GM23338 (cell line): ENCODE measurements at regions not wholly inside any gene's neighbourhood (a gene's known extent, or its start where the extent isn't known, plus 50 kb on each side); places are given as distances from the start of the nearest gene placed in this dataset.

Experiments
- ATAC-seq: fragments of 200-7000 bp; cut with Tn5 transposase; 3 replicates; pipeline ENCODE4 v1.9.1; 2020
- DNase-seq: peaks from one replicate; pipeline ENCODE4 v3.0.0-alpha.2; 2015; ENCODE audit warnings: low spot score
- H2AFZ ChIP-seq: fragments of 200-600 bp; sonication (generic); 2 replicates; pipeline ENCODE4 v1.8.0; 2016; ENCODE audit warnings: antibody characterized with exemption, mild to moderate bottlenecking, moderate library complexity
- H3F3A ChIP-seq: fragments of 200-600 bp; sonication (generic); replicated peaks from 2 replicates; pipeline ENCODE4 v1.8.0; 2017; ENCODE audit warnings: antibody characterized with exemption, mixed run types, low read depth
- H3K27ac ChIP-seq: fragments of 200-600 bp; sonication (generic); 2 replicates; pipeline ENCODE4 v1.6.1; 2016; ENCODE audit warnings: low read depth
- H3K27me3 ChIP-seq: fragments of 200-600 bp; sonication (generic); 2 replicates; pipeline ENCODE4 v1.8.0; 2016; ENCODE audit warnings: mild to moderate bottlenecking, mixed run types, moderate library complexity; ENCODE audit not compliant: insufficient read depth
- H3K36me3 ChIP-seq: fragments of 200-600 bp; sonication (generic); 2 replicates; pipeline ENCODE4 v1.8.0; 2016; ENCODE audit warnings: mild to moderate bottlenecking; ENCODE audit not compliant: insufficient read depth
- H3K4me1 ChIP-seq: fragments of 200-600 bp; sonication (generic); 2 replicates; pipeline ENCODE4 v1.8.0; 2016; ENCODE audit warnings: mild to moderate bottlenecking, moderate library complexity; ENCODE audit not compliant: insufficient read depth
- H3K4me2 ChIP-seq: fragments of 200-600 bp; sonication (generic); 2 replicates; pipeline ENCODE4 v1.7.1; 2017; ENCODE audit warnings: mixed run types
- H3K4me3 ChIP-seq: fragments of 200-600 bp; sonication (generic); 2 replicates; pipeline ENCODE4 v1.6.1; 2016; ENCODE audit warnings: mixed run types
- H3K79me2 ChIP-seq: fragments of 200-600 bp; sonication (generic); replicated peaks from 2 replicates; pipeline ENCODE4 v1.8.0; 2017; ENCODE audit warnings: mild to moderate bottlenecking; ENCODE audit not compliant: insufficient read depth
- H3K9me2 ChIP-seq: fragments of 200-600 bp; sonication (generic); 2 replicates; pipeline ENCODE4 v1.8.0; 2017; ENCODE audit not compliant: insufficient read depth
- H4K20me1 ChIP-seq: fragments of 200-600 bp; sonication (generic); replicated peaks from 2 replicates; pipeline ENCODE4 v1.8.0; 2017; ENCODE audit warnings: mild to moderate bottlenecking; ENCODE audit not compliant: insufficient read depth
- H3K27ac Mint-ChIP-seq: 2 replicates; pipeline ENCODE4 v1.8.0; 2020; ENCODE audit warnings: inconsistent platforms, mild to moderate bottlenecking, moderate library complexity, mixed read lengths
- H3K27me3 Mint-ChIP-seq: 3 replicates; pipeline ENCODE4 v1.8.0; 2022; ENCODE audit warnings: low read depth, mild to moderate bottlenecking, moderate library complexity, mixed read lengths, inconsistent platforms; ENCODE audit not compliant: insufficient read depth, poor library complexity
- H3K36me3 Mint-ChIP-seq: 3 replicates; pipeline ENCODE4 v1.8.0; 2021; ENCODE audit warnings: low read depth, mild to moderate bottlenecking, inconsistent platforms, moderate library complexity, mixed read lengths
- H3K4me1 Mint-ChIP-seq: 3 replicates; pipeline ENCODE4 v1.8.0; 2020; ENCODE audit warnings: mild to moderate bottlenecking, inconsistent platforms, mixed read lengths
- H3K4me3 Mint-ChIP-seq: 3 replicates; pipeline ENCODE4 v1.8.0; 2021; ENCODE audit warnings: moderate library complexity, mild to moderate bottlenecking, inconsistent platforms, mixed read lengths
- H3K9me3 Mint-ChIP-seq: 3 replicates; pipeline ENCODE4 v1.8.0; 2020; ENCODE audit warnings: moderate library complexity, mild to moderate bottlenecking, inconsistent platforms, mixed read lengths
- CREB1 ChIP-seq: fragments of 250-450 bp; sonication (Bioruptor Pico); IDR thresholded peaks from 2 replicates; pipeline ENCODE4 v1.5.0; 2020; ENCODE audit warnings: low read depth, mild to moderate bottlenecking, moderate library complexity
- ETS1 ChIP-seq: IDR thresholded peaks from 2 replicates; pipeline ENCODE4 v1.6.1; 2016; ENCODE audit warnings: antibody characterized with exemption
- EZH2 ChIP-seq: fragments of 200-600 bp; sonication (generic); IDR thresholded peaks from one replicate; pipeline ENCODE4 v1.8.0; 2017; ENCODE audit warnings: antibody characterized with exemption, mild to moderate bottlenecking, low read depth; ENCODE audit not compliant: unreplicated experiment
- EZH2phosphoT487 ChIP-seq: fragments of 200-600 bp; sonication (generic); IDR thresholded peaks from one replicate; pipeline ENCODE4 v1.8.1; 2018; ENCODE audit warnings: antibody characterized with exemption; ENCODE audit not compliant: unreplicated experiment
- JUNB ChIP-seq: IDR thresholded peaks from one replicate; pipeline ENCODE4 v1.6.1; 2016; ENCODE audit warnings: antibody characterized with exemption; ENCODE audit not compliant: unreplicated experiment
- POLR2AphosphoS5 ChIP-seq: IDR thresholded peaks from 2 replicates; pipeline ENCODE4 v1.6.1; 2016; ENCODE audit warnings: antibody characterized with exemption, low read depth
- STAT1 ChIP-seq: IDR thresholded peaks from one replicate; pipeline ENCODE4 v1.6.1; 2016; ENCODE audit warnings: antibody characterized with exemption; ENCODE audit not compliant: unreplicated experiment
- ZNF114 ChIP-seq: fragments of 250-450 bp; sonication (Bioruptor Pico); IDR thresholded peaks from 2 replicates; pipeline ENCODE4 v1.5.0; 2020; ENCODE audit warnings: mild to moderate bottlenecking, moderate library complexity
- ZNF331 ChIP-seq: fragments of 250-450 bp; sonication (Bioruptor Pico); IDR thresholded peaks from 2 replicates; pipeline ENCODE4 v1.5.0; 2020; ENCODE audit warnings: low read depth, mild to moderate bottlenecking, moderate library complexity
- TF ChIP-seq, protein P1 (sequence below), 2 experiments: fragments of 200-600 bp in 1 of 2; sonication (generic) in 1 of 2; conservative IDR thresholded peaks; 2 replicates each; pipeline versions ENCODE4 v1.5.1 to v1.6.1; 2016 to 2017; ENCODE audit warnings: antibody characterized with exemption in 2 of 2, low read depth in 2 of 2, mild to moderate bottlenecking in 2 of 2, moderate library complexity in 1 of 2
- TF ChIP-seq, protein P2 (sequence below): IDR thresholded peaks from one replicate; pipeline ENCODE4 v1.6.1; 2018; ENCODE audit warnings: antibody characterized with exemption; ENCODE audit not compliant: unreplicated experiment

DNA sequence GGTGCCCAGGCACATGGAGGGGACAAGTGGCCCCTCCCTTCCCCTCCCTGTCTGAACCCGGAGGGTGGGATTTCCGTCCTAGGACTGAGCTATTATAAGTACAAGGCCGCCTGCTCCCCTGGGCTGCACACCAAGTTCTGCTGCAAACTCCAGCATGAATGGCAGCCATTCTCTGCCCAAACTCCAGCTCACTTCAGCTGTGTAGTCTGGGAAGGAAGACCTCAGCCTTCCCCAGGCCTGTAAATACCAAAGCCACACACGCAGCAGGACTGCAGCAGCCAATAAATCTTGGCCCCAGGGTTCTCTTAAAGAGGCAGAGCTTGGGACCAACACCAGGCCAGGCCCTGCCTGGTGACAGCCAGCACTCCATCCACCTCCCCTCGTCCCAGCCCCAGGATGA is 291.3 kb upstream of the ZMIZ1 start:
- no peak overlapping the region for H2AFZ ChIP-seq
- no peak overlapping the region for H3K27ac ChIP-seq
- no peaks in the 10 kb centered on the region for H3K79me2 ChIP-seq
- H3K4me1 ChIP-seq: no peaks in the 10 kb centered on the region
- H3K36me3 ChIP-seq: no peaks in the 10 kb centered on the region
- peaks cover 14% of the 10 kb centered on the region for H3K4me1 Mint-ChIP-seq
- no peaks in the 10 kb centered on the region for H3K36me3 Mint-ChIP-seq
- H3K9me2 ChIP-seq: no peaks in the 10 kb centered on the region
- DNase-seq (no peak), ATAC-seq (no peak; the same call in 2 of the 3 replicates)
- no peaks in the 10 kb centered on the region for H3K27me3 ChIP-seq
- H3K4me3 Mint-ChIP-seq: no peak overlapping the region
- H4K20me1 ChIP-seq: no peaks in the 10 kb centered on the region
- no peaks in the 10 kb centered on the region for H3K9me3 Mint-ChIP-seq
- H3K27me3 Mint-ChIP-seq: no peaks in the 10 kb centered on the region
- no peaks in the 10 kb centered on the region for H3F3A ChIP-seq
- no peak overlapping the region for H3K27ac Mint-ChIP-seq
- no peak overlapping the region for H3K4me2 ChIP-seq
- H3K4me3 ChIP-seq: no peak overlapping the region
- no peak for TF ChIP-seq EZH2
- TF ChIP-seq, protein P1, sequence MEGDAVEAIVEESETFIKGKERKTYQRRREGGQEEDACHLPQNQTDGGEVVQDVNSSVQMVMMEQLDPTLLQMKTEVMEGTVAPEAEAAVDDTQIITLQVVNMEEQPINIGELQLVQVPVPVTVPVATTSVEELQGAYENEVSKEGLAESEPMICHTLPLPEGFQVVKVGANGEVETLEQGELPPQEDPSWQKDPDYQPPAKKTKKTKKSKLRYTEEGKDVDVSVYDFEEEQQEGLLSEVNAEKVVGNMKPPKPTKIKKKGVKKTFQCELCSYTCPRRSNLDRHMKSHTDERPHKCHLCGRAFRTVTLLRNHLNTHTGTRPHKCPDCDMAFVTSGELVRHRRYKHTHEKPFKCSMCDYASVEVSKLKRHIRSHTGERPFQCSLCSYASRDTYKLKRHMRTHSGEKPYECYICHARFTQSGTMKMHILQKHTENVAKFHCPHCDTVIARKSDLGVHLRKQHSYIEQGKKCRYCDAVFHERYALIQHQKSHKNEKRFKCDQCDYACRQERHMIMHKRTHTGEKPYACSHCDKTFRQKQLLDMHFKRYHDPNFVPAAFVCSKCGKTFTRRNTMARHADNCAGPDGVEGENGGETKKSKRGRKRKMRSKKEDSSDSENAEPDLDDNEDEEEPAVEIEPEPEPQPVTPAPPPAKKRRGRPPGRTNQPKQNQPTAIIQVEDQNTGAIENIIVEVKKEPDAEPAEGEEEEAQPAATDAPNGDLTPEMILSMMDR (conservative IDR thresholded peaks at IDR 0.05; ENCODE audit: low read depth in 2 of 2): no peak
- no peak for TF ChIP-seq JUNB

- no peak overlapping the region for H3K27ac ChIP-seq
- no peaks in the 10 kb centered on the region for H3K27me3 Mint-ChIP-seq
- H4K20me1 ChIP-seq: no peaks in the 10 kb centered on the region
- no peak overlapping the region for H3K4me3 Mint-ChIP-seq
- no peak overlapping the region for H3K4me3 ChIP-seq
- no peaks in the 10 kb centered on the region for H3K36me3 Mint-ChIP-seq
- H2AFZ ChIP-seq: no peak overlapping the region
- no peaks in the 10 kb centered on the region for H3F3A ChIP-seq
- H3K4me1 Mint-ChIP-seq: peaks cover 14% of the 10 kb centered on the region
- H3K79me2 ChIP-seq: no peaks in the 10 kb centered on the region
- H3K27ac Mint-ChIP-seq: no peak overlapping the region
- no peaks in the 10 kb centered on the region for H3K4me1 ChIP-seq
- DNase-seq: no peak
- no peak overlapping the region for H3K4me2 ChIP-seq
- H3K9me3 Mint-ChIP-seq: no peaks in the 10 kb centered on the region
- no peak for ATAC-seq
- no peaks in the 10 kb centered on the region for H3K9me2 ChIP-seq
- H3K36me3 ChIP-seq: no peaks in the 10 kb centered on the region
- no peaks in the 10 kb centered on the region for H3K27me3 ChIP-seq
- TF ChIP-seq JUNB (no peak), EZH2phosphoT487 (no peak), ZNF331 (CRISPR knock-in tag) (no peak), EZH2 (no peak), STAT1 (no peak), ETS1 (no peak), ZNF114 (CRISPR knock-in tag) (no peak), CREB1 (CRISPR knock-in tag) (no peak), POLR2AphosphoS5 (no peak)
- TF ChIP-seq, protein P1 (conservative IDR thresholded peaks at IDR 0.05; ENCODE audit: low read depth in 2 of 2): no peak
- TF ChIP-seq, protein P2, sequence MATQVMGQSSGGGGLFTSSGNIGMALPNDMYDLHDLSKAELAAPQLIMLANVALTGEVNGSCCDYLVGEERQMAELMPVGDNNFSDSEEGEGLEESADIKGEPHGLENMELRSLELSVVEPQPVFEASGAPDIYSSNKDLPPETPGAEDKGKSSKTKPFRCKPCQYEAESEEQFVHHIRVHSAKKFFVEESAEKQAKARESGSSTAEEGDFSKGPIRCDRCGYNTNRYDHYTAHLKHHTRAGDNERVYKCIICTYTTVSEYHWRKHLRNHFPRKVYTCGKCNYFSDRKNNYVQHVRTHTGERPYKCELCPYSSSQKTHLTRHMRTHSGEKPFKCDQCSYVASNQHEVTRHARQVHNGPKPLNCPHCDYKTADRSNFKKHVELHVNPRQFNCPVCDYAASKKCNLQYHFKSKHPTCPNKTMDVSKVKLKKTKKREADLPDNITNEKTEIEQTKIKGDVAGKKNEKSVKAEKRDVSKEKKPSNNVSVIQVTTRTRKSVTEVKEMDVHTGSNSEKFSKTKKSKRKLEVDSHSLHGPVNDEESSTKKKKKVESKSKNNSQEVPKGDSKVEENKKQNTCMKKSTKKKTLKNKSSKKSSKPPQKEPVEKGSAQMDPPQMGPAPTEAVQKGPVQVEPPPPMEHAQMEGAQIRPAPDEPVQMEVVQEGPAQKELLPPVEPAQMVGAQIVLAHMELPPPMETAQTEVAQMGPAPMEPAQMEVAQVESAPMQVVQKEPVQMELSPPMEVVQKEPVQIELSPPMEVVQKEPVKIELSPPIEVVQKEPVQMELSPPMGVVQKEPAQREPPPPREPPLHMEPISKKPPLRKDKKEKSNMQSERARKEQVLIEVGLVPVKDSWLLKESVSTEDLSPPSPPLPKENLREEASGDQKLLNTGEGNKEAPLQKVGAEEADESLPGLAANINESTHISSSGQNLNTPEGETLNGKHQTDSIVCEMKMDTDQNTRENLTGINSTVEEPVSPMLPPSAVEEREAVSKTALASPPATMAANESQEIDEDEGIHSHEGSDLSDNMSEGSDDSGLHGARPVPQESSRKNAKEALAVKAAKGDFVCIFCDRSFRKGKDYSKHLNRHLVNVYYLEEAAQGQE: no peak
These were observed 290.9 kb upstream of the ZMIZ1 start for GRCh38 chr10:78777867-78778266.
